HG02852 (cell line): ENCODE measurements at regions not wholly inside any gene's neighbourhood (a gene's known extent, or its start where the extent isn't known, plus 50 kb on each side); places are given as distances from the start of the nearest gene placed in this dataset.

ENCODE experiments used
- ATAC-seq: cut with Tn5 transposase; IDR thresholded peaks from one replicate; pipeline ENCODE4 v1.9.1; 2021; ENCODE audit warnings: mild to moderate bottlenecking, moderate library complexity; ENCODE audit not compliant: unreplicated experiment

DNA sequence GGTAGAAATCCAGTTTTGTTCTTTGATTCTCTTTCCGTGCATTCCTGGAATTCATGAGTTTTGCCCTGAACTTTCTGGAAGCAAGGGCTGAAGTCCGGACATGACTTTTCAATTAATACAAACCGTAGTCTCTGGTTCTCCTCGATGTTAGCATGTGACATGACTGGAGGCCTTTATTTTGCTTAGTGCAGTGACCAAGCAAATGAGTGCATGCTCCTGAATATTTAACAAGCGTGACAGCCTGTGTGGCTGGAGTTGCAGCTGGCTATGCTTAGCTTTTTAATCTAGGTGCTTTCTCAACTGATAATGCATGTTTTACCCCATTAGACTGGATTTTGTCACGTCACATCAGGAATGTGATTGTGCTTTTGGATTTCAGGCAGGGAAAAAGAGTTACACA is 302.1 kb downstream of the MAP2K6 start:
- ATAC-seq = no peak

DNA sequence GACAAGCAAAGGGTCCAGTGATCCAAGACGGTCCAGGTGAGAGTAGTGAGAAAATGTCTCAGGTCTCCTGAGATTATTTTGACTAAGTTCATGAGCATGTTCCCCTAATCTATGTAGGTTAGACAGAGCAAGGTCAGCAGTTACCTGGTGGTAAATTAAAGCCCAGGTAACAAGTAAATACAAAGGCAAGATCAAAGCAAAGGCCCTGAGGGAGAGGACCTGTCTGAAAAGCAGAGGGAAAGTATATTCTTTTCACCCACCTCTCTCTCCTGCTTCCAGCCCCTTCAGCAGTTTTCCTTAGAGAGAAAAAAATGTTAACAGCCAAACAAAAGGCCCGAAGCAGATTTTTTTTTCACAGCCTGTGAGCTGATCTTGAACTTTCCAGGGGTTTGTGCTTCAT is 302.7 kb downstream of the MAP2K6 start:
- no peak for ATAC-seq

DNA sequence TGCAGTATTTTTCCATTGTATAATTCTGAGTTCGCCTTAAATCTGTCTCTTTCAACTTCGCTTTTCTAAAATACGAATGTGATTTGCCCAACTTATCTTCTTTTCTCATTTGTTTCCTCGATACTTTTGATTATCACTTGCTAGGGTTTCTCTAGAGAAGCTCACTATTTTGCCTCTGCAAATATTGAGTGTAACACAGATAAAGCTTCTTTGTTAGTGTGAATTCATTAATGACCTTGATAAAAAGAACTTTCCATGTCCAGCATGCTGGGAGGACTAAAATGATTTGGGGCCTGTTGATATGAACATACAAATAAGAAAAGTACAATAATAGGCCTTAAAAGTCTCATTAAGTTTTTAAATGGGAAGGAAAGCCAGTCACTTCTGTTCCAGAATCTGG is 303.3 kb downstream of the MAP2K6 start:
- no peak for ATAC-seq

DNA sequence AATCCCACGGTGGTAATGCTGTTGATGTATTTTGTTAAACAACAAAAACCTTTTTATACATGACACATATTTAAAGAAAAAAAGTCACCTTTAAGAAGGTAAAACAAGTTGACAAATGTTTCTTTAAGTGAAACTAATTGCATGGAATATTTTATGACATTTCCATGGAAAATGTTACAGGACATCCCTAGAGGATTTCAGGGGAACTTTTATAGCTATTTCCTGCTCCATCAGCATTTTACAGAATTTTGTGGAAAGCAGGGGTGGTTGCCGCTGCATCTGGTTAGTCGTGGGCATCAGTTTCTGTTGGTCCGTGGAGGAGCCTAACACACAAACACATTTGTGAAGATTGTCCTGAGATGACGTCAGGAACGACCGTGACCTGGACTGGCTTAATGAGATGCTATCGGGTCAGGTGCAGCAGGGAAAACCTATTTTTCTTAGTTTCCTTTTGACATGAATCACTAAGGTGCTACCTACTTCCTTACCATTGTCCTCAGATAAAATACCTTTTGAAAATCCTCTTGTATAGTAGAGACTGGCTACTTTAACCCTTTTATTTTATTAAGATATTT is 305.1 kb downstream of the MAP2K6 start:
- ATAC-seq = no peak

DNA sequence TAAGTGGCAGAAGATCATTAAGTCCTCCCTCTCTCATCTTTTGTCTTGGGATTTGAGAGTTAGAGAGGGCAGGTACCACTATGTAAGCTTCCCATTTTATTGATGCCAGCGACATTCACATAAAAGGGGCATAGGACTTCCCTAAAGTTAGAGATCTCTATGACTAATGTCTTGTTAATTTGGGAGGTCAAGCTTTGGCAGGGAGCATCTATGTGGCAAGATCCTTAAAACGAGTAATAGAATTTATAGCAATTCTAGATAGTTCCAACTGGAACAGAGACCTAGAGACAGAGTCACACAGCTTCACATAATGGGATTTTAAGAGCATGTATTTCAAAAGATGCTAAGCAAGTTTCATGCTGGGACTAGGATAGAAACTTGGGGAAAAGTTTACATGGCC is 308.0 kb downstream of the MAP2K6 start:
- ATAC-seq = no peak

DNA sequence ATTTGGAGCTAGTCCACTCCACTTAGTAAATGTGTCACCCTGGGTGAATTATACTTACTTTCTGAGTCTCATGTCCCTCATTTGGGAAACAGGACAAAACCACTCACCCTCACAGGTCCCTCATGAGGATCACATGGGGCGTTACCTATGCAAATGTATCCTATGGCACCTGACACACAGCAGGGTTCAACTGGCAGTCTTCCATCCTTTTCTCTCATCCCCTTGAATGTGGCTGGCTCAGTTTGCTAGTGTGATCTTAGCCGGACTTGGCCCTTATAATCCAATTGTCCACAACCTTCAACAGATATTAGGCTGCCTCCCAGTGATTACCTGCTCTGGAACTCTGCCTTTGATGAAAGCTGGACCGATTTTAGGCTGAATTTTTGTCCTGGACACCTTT is 308.8 kb downstream of the MAP2K6 start:
- ATAC-seq = no peak

DNA sequence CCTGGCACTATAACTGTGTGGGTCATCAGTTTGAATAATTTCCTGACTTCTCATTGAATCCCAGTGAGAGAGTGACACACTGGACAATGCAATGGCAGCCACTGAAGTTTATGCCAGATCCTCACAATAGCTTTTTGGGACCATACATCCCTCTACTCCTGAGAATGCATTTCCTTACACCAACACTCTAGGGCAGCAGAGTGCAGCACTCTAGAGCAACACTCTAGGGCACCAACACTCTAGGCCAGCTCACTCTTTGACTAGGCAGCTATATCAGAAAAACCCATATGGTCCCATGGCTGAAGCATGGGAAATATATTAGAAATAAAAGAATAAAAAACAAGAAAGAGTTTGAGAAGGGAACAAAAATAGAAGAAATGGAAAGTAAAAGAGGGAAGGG is 309.2 kb downstream of the MAP2K6 start:
- no peak for ATAC-seq

DNA sequence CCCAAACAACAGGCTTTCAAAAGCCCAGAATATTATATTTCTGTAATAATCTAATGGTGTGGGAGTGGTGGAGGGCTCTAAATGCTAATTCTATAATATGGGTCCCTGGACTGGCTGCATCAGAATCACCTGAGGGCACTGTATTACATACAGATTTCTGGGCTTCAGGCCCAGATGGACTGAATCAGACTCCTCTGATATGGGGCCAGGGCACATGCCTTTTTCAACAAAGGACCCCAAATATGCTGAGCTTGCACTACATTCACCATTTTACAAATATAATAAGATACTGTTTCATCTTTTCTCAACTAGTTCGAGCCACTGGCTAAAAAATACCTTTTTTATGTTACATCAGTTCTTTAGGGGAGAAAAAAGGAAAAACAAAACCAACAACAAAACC is 309.7 kb downstream of the MAP2K6 start:
- no peak for ATAC-seq

DNA sequence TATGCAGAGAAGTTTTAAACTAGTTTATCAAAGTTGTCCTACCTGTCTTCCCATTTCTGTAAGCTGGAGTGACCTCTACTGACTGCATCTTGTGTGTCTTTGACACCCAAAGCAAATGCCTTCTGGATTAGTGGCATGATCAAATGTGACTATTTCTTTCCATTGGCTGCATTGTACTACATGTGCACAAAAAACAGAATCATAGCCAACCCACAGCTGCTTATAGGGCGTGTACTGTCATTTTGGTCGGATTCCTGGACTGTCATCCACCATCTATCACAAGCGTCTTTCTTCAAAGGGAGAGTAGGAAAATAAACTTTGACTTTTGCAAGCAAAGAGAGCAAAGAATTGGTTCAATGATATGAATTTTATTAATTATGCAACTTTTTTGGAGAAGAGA is 310.6 kb downstream of the MAP2K6 start:
- ATAC-seq = no peak

DNA sequence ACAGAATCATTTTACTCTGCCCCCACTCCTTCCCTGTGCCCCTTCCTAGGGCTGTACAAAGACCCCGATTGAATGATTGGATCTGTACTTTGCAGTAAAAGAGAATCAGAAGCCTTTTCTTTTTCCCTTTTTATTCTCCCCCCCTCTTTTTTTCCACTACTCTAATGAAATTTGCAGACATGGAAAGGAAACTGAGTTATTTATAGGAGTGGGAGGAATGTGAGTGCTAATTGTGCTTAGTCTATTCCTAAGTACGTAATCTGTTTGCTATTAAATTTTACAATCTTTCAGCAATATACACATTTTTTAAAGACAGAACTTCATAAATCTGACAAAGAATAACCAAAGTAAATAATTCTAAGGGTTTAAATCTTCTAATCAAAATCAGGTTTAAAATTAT is 314.3 kb downstream of the MAP2K6 start:
- ATAC-seq = no peak

DNA sequence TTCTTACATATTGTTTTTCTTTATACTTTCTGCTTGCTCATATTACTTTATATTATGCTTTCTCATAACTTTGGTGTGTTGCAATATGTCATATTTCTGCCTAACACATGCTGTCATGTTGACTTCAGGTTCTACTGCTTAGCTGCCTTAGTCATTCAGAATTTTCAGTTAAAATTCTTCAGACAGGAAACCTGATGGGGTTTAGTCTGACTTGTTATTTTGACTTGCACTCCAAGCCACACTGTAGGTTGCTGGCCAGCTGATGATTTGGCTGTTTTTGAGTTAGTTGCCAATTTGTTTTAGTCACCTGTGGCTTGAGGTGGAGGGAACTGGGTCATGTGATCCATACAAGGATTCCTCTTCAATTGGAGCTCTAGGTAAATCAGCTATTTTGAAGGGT is 315.4 kb downstream of the MAP2K6 start:
- ATAC-seq = no peak

DNA sequence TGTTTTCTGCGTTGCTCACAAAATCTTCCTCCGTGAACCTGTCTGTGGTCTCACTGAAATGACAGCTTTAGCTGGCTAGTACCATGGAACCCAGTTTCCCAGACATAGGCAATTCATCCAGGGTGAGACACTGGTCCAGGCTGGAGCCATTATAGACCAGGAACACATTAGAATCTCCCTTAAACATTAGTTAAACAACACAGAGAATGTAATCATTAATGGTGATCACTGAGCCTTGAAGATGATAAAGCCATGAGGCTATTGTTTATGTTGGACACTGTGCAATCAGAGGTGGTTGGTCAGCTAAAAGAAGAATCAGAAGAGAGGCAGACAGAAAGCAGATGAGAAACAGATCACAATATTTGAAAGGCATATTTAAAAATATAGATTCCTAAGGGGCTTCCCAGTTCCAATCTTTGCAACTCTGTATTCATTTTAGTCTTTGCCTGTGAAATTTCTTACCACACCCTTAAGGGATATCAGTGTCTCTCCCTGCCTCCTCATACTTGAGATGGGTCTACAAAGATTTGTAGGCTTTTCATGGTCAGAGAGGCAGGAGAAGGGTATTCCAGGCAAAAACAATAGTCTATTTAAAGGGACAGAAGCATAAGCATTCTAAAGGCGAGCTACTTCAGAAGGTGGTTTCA is 317.9 kb downstream of the MAP2K6 start:
- ATAC-seq = no peak

DNA sequence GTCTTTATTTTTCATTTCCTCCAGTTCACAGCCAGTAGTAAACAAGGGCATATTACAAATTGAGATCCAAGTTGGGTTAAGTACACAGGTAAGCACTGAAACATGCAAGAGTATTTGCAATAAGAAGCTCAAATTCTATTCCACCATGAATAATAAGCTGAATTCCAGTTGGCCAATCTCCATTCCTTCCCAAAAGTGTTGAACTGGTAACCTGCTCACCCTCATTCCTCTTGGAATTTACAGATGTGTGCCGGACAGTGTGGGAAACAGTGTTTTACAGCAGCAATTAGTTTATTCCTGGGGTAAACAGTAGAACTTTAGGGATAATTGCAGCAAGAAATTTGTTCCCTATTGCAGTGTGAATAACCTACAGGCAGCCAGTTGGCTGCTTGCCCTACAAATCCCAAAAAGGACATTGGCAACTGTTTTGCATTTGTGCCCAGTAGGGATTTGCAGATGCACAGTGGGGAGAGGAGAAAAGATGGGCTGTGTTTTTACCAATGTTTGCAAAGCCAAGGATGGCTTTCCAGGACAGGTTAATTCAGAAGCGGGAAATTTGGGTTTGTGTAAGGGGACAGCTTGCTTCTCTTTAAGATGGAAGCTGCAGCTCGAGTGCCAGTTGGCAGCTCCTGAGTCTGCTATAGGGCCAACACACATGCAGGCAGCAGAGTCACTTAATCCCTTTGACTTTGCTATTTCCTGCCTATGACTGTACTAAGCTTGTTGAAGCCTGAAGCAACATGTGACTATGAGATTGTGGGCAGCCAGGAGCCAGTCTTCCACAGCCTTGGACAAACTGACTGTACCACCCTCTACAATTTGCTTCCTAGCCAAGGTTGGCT is 318.9 kb downstream of the MAP2K6 start:
- ATAC-seq = no peak

DNA sequence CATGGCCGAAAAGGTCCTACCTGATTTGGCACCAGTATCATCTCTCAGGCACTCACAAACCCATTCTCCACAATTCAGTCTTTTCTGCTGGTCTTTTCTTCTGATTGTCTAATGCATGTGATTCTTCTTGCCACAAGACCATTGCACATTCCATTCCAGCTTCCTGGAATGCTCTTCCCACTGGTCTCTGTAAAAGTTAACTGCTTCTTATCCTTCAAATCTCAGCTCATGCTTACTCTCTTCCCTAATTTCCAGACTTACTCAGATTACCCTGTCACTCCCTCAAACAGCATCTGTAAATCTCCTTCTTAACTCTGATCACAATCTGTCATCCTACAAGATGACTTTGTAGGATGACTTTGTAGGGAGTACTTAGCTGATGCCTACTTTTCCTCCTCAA is 320.2 kb downstream of the MAP2K6 start:
- no peak for ATAC-seq

DNA sequence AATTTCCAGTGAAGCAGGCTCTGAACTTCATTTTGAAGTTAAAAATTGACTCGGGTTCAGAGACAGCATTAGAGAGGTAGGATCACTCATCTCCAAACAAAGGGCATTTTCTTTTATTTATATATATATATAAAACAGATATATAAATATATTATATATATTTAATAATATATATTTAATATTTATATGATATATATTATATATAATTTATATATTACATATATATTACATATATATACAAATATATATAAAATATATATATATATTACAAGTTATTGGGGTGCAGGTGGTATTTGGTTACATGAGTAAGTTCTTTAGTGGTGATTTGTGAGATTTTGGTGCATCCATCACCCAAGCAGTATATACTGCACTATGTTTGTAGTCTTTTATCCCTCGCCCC is 320.8 kb downstream of the MAP2K6 start:
- no peak for ATAC-seq

DNA sequence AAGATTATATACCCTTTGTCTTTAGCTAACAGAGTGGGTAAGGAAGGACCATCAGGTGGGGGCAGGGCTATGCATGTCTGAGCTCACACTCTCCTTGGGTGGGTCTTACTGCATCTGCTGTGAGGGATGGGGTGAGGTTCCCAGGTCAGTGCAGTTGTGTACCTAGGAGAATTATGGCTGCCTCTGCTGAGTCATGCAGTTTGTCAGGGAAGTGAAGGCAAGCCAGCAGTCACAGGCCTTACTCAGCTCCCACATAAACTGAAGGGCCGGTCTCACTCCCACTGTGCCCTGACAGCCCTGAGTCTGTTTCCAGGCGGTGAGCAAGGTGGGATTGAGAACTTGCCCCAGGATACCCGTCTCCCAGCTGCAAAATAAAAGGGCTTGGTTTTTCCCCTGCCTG is 328.6 kb downstream of the MAP2K6 start:
- no peak for ATAC-seq

DNA sequence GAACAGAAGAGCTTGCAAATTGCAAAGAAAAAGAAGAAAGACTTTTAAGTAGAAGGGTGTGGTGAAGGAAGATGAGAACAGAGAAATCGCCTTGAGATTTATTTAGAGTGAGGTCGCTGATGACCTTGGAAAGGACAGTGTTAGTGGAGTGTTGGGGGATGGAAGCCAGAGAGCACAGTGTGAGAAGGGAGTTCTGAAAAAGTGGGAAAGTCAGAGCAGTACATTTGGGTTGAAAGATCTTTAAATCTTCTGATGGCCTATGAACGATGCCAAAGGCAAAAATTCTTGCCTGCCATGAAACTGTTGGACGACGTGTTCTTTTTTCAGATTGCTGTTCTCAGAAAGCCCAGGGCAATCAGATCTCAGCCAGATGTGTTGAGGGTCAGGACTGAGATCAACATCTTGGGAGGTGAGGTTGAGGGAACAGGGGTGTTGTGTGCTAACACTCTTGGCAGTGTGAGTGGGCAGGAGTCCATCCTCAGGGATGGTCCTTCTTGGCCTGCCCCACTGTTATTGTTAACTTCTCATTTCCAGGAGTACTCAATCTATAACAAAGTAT is 330.1 kb downstream of the MAP2K6 start:
- no peak for ATAC-seq

DNA sequence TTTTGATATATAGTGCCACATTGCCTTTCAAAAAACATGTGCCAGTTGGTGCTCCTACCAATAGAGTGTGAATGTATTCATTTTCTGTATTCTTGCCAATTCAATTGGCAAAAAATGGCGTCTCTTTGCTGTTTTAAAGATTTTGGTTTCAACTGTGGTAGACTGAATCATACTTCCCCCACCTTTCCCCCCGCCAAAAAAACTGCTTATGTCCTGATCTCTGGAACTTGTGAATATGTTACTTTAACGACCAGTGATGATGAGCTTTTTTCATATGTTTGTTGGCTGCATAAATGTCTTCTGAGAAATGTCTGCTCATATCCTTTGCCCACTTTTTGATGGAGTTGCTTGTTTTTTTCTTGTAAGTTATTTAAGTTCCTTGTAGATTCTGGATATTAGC is 325.1 kb upstream of the KCNJ16 start:
- no peak for ATAC-seq

DNA sequence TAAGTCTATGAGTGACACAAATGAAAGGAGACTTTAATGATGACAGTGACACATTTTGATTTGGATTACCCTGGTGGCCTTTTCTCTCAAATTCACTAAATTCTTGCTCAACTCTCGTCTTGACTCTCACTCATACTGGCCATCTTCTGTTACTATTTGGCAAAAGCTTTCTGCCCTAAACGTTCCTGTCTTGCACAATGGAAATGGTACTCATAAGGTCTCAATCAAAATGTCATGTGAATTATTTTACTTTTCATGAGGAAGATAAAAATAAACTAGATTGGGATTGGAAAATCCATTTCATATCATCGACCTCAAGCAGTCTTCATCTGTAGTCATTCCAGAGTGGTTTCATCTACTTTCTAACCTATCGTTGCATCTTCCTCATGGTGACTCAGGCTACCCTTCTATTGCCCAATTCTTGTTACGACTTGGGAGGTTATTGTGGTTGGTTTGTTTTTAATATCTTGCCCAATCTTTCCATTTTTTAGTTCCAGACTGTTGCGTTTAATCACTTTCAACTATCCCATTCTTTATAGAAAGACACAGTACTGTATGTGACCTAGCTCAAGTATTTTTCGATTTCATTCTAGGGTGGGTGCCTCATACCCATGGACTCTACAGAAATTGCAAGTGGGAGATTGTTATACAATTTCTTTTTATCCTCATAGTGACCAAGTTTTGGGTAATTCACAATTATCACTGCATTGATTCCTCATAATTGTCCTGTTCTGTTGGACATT is 317.2 kb upstream of the KCNJ16 start:
- no peak for ATAC-seq

DNA sequence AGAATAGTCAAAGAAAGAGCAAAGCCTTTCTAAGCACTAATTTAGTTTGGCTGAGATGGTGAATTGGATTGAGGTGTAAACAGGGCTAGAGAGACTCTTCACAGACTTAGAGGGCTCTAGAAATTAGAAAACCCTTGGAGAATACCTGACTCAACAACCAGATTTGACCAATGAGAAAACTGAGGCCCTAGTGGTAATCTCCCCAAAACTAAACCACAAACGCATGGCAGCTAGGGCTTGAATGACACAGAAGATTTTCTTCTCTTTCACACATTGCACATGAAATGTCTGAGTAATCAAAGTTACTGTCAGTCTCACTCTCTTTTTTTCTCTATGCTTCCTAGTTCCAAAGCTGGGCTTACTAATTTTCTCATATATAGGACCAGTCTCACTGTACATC is 314.5 kb upstream of the KCNJ16 start:
- ATAC-seq = no peak

DNA sequence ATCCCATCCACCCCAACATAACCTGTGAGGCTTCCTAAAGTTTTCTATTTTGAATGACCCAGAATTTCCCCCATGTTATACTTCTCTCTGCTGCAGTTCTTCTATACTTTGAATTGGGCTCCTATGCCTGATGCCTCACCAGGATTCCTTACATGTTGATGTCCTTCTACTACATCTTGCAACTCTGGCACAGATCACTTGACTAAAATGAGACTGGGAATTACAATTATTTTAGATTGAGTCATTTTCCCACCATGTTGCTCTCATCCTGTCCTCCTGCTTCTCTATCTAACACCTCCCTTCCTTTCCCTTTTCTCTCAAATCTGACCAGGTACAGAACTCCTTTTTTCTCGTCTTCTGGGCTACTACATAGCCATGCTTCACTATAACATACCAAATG is 314.0 kb upstream of the KCNJ16 start:
- ATAC-seq = no peak
